HEK293 (cell line): ENCODE measurements at regions not wholly inside any gene's neighbourhood (a gene's known extent, or its start where the extent isn't known, plus 50 kb on each side); places are given as distances from the start of the nearest gene placed in this dataset.

Experiments
- CTCF ChIA-PET: fragments of 350-600 bp; formaldehyde crosslinking; extraction: SDS; loops from one replicate; lab custom pipeline; 2021; ENCODE audit warnings: antibody characterized with exemption; lab: Yijun Ruan, JAX
- POLR2A ChIA-PET: fragments of 300-600 bp; formaldehyde crosslinking; extraction: SDS; loops from one replicate; lab custom pipeline; 2020; ENCODE audit warnings: antibody characterized with exemption, inconsistent platforms; lab: Yijun Ruan, JAX
- H3K27ac ChIP-seq: fragments of 200-500 bp; sonication (Bioruptor generic); 2 replicates; pipeline ENCODE4 v1.5.1; 2014; ENCODE audit warnings: low read depth, low read length, control low read depth, inconsistent platforms; ENCODE audit errors: extremely low read depth
- H3K36me3 ChIP-seq, 2 experiments: fragments of 200-500 bp in 1 of 2; sonication (Bioruptor generic) in 1 of 2; 1 replicate in 1 of 2; 2 replicates in 1 of 2; pipeline ENCODE4 v1.5.1; 2014 to 2017; ENCODE audit warnings: inconsistent platforms in 2 of 2, low read length in 2 of 2; ENCODE audit not compliant: control insufficient read depth in 2 of 2, insufficient read depth in 1 of 2
- H3K4me1 ChIP-seq: fragments of 200-500 bp; sonication (Bioruptor generic); 2 replicates; pipeline ENCODE4 v1.5.1; 2014; ENCODE audit warnings: mild to moderate bottlenecking, low read length, inconsistent platforms; ENCODE audit not compliant: control insufficient read depth, insufficient read depth
- H3K4me3 ChIP-seq: 2 replicates; pipeline ENCODE4 v1.5.1; 2011; ENCODE audit warnings: low read depth, mild to moderate bottlenecking, control low read depth, low read length, moderate library complexity
- H3K9me3 ChIP-seq: fragments of 200-500 bp; sonication (Bioruptor generic); 2 replicates; pipeline ENCODE4 v1.5.1; 2014; ENCODE audit warnings: low read depth, low read length, inconsistent platforms; ENCODE audit not compliant: control insufficient read depth, insufficient read depth
- BCL6B ChIP-seq: fragments of 450-650 bp; formaldehyde crosslinking; IDR thresholded peaks from 2 replicates; pipeline ENCODE4 v1.5.1; 2017; ENCODE audit warnings: missing biosample characterization, missing genetic modification characterization
- IKZF3 ChIP-seq: fragments of 450-650 bp; IDR thresholded peaks from 2 replicates; pipeline ENCODE4 v1.5.0; 2018; ENCODE audit warnings: missing biosample characterization, mild to moderate bottlenecking, missing genetic modification characterization, moderate library complexity
- KLF9 ChIP-seq: fragments of 450-650 bp; formaldehyde crosslinking; IDR thresholded peaks from 2 replicates; pipeline ENCODE4 v1.5.1; 2016; ENCODE audit warnings: missing biosample characterization, missing genetic modification characterization, low read depth
- PATZ1 ChIP-seq: fragments of 450-650 bp; formaldehyde crosslinking; IDR thresholded peaks from 2 replicates; pipeline ENCODE4 v1.5.1; 2016; ENCODE audit warnings: missing biosample characterization, missing genetic modification characterization
- ZBTB21 ChIP-seq: fragments of 450-650 bp; formaldehyde crosslinking; IDR thresholded peaks from 2 replicates; pipeline ENCODE4 v1.5.1; 2017; ENCODE audit warnings: missing biosample characterization, missing genetic modification characterization
- ZBTB44 ChIP-seq: fragments of 450-650 bp; IDR thresholded peaks from 2 replicates; pipeline ENCODE4 v1.5.1; 2018; ENCODE audit warnings: missing biosample characterization, mild to moderate bottlenecking, missing genetic modification characterization
- ZBTB49 ChIP-seq: fragments of 450-650 bp; formaldehyde crosslinking; IDR thresholded peaks from 2 replicates; pipeline ENCODE4 v1.5.1; 2016; ENCODE audit warnings: missing biosample characterization, missing genetic modification characterization, low read depth
- ZNF248 ChIP-seq: fragments of 450-650 bp; formaldehyde crosslinking; IDR thresholded peaks from 2 replicates; pipeline ENCODE4 v1.5.1; 2017; ENCODE audit warnings: missing biosample characterization, missing genetic modification characterization
- ZNF488 ChIP-seq: fragments of 450-650 bp; formaldehyde crosslinking; IDR thresholded peaks from 2 replicates; pipeline ENCODE4 v1.5.1; 2016; ENCODE audit warnings: missing biosample characterization, missing genetic modification characterization
- ZNF548 ChIP-seq: fragments of 450-650 bp; formaldehyde crosslinking; IDR thresholded peaks from 2 replicates; pipeline ENCODE4 v1.5.1; 2016; ENCODE audit warnings: missing biosample characterization, missing genetic modification characterization
- ZNF560 ChIP-seq: fragments of 450-650 bp; formaldehyde crosslinking; IDR thresholded peaks from 2 replicates; pipeline ENCODE4 v1.5.1; 2017; ENCODE audit warnings: missing biosample characterization, missing genetic modification characterization, borderline replicate concordance
- ZNF645 ChIP-seq: fragments of 450-650 bp; formaldehyde crosslinking; IDR thresholded peaks from 2 replicates; pipeline ENCODE4; 2016; ENCODE audit warnings: missing biosample characterization, missing genetic modification characterization
- ZNF654 ChIP-seq: fragments of 450-650 bp; formaldehyde crosslinking; IDR thresholded peaks from 2 replicates; pipeline ENCODE4 v1.5.1; 2016; ENCODE audit warnings: low read depth, missing biosample characterization, missing genetic modification characterization
- ZNF747 ChIP-seq: fragments of 450-650 bp; formaldehyde crosslinking; IDR thresholded peaks from 2 replicates; pipeline ENCODE4 v1.5.1; 2016; ENCODE audit warnings: missing biosample characterization, missing genetic modification characterization
- ZSCAN5A ChIP-seq: fragments of 450-650 bp; formaldehyde crosslinking; IDR thresholded peaks from 2 replicates; pipeline ENCODE4 v1.5.1; 2016; ENCODE audit warnings: missing biosample characterization, missing genetic modification characterization

GRCh38 chr10:18859659-18860058 is 188.9 kb upstream of the MALRD1 start:
- TF ChIP-seq ZBTB49 (no peak), ZNF645 (tag by site-specific recombination) (no peak), BCL6B (tag by site-specific recombination) (no peak), ZNF747 (tag by site-specific recombination) (no peak), ZSCAN5A (no peak), ZNF488 (no peak), ZBTB44 (no peak), ZNF560 (tag by site-specific recombination) (no peak), IKZF3 (tag by site-specific recombination) (no peak), ZNF654 (tag by site-specific recombination) (no peak), PATZ1 (tag by site-specific recombination) (no peak), ZBTB21 (tag by site-specific recombination) (no peak), ZNF248 (tag by site-specific recombination) (no peak), KLF9 (tag by site-specific recombination) (no peak), ZNF548 (no peak)
- CTCF ChIA-PET, result interaction anchor here (0.6 kb wide), 1 partner anchor 98 kb away, joined by 3 read pairs; no protein-coding TSS in a partner anchor
- Histone ChIP-seq H3K27ac (no peak overlapping the region), H3K4me1 (no peaks in the 10 kb centered on the region), H3K4me3 (no peak overlapping the region), H3K36me3 (no peaks in the 10 kb centered on the region), H3K9me3 (no peaks in the 10 kb centered on the region)
- POLR2A ChIA-PET, result no interaction called here
